Right cardiac atrium (tissue), 5 donors: ENCODE measurements at regions not wholly inside any gene's neighbourhood (a gene's known extent, or its start where the extent isn't known, plus 50 kb on each side); places are given as distances from the start of the nearest gene placed in this dataset.

Source experiments
- ATAC-seq, 2 donors: fragments of 200-7000 bp; cut with Tn5 transposase; one replicate each; pipeline versions ENCODE4 v1.8.0 to v1.9.1; 2020; ENCODE audit warnings: moderate library complexity in 2 of 2, mild to moderate bottlenecking in 1 of 2
- DNase-seq, 3 donors: peaks; one replicate each; pipeline ENCODE4 v3.0.0-alpha.2; 2020
- H3K27ac ChIP-seq: one replicate; pipeline ENCODE4 v1.5.1; 2013; ENCODE audit warnings: mild to moderate bottlenecking, low read length, control low read depth, moderate library complexity
- H3K27me3 ChIP-seq: one replicate; pipeline ENCODE4 v1.6.1; 2013; ENCODE audit not compliant: control insufficient read depth, insufficient read depth
- H3K4me1 ChIP-seq: one replicate; pipeline ENCODE4 v1.6.1; 2013; ENCODE audit warnings: low read length; ENCODE audit not compliant: control insufficient read depth, insufficient read depth
- H3K4me3 ChIP-seq: one replicate; pipeline ENCODE4 v1.5.1; 2013; ENCODE audit warnings: low read length, control low read depth
- H3K9me3 ChIP-seq: one replicate; pipeline ENCODE4 v1.6.1; 2013; ENCODE audit warnings: low read length; ENCODE audit not compliant: control insufficient read depth
- WGBS: extraction: QIAGEN DNeasy Blood & Tissue Kit; methylation state at CpG from one replicate; pipeline ENCODE4 v1.1.7; 2013; 5-methylcytosine and 5-hydroxymethylcytosine counted together
- intact Hi-C, 4 donors: fragments of 100-400 bp; cut with DNase I; formaldehyde crosslinking; loops; one replicate each; pipeline versions ENCODE4 v1.11.0 to v1.14.0; 2022 to 2023
- donor health status: healthy with polysubstance abuse.
- donor health status: DM: no; HTN: yes; CAD: no.
- donor health status: DM: no; HTN: no; CAD: no.
- donor health status: DM: no; HTN: yes; CAD: no; lungs with severe emphysema.
- donor health status: DM: yes; HTN: yes; CAD: no.

DNA sequence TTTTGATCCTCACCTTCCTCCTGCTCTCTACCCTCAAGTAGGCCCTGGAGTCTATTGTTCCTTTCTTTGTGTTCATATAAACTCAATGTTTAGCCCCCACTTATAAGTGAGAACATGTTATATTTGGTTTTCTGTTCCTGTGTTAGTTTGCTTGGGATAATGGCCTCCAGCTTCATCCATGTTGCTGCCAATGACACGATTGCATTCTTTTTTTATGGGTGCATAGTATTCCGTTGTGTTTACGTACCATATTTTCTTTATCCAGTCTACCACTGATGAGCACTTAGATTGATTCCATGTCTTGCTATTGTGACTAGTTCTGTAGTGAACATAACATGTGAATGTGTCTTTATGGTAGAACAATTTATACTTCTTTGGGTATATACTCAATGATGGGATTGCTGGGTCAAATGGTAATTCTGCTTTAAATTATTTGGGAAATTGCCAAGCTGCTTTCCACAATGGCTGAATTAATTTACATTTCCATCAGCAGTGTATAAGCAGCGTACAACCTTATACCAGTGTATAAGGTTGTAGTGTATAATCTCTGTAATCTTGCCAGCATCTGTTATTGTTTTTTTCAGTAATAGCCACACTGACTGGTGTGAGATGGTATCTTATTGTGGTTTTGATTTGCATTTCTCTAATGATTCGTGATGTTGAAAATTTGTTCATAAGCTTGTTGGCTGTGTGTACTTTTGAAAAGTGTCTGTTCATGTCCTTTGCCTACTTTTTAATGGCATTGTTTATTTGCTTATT, 288.9 kb downstream of the KCNRG start:
- no peak for ATAC-seq
- DNase-seq = no peak
- H3K9me3 ChIP-seq = no peaks in the 10 kb centered on the region
- intact Hi-C loops = no loop called here
- H3K4me1 ChIP-seq = no peaks in the 10 kb centered on the region
- H3K4me3 ChIP-seq = no peak overlapping the region
- no peaks in the 10 kb centered on the region for H3K27me3 ChIP-seq
- H3K27ac ChIP-seq = no peak overlapping the region
- 85% methylated on average over 5 of the region's 5 CpGs for WGBS

DNA sequence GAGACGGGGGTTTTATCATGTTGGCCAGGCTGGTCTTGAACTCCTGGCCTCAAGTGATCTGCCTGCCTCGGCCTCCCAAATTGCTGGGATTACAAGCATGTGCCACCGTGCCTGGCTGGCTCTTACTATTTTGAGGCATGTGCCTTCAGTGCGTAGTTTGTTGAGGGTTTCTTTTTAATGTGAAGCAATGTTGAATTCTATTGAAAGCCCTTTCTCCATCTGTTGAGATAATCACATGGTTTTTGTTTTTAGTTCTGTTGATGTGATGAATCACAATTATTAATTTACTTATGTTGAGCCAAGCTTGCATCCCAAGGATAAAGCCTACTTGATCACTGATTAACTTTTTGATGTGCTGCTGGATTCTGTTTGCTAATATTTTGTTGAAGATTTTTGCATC, 290.9 kb downstream of the KCNRG start:
- intact Hi-C loops = no loop called here
- Histone ChIP-seq H3K9me3 (no peaks in the 10 kb centered on the region), H3K4me1 (peaks cover 2% of the 10 kb centered on the region), H3K27ac (no peak overlapping the region), H3K27me3 (no peaks in the 10 kb centered on the region), H3K4me3 (no peak overlapping the region)
- DNase-seq (no peak), ATAC-seq (no peak)
- WGBS = 92% methylated on average over 4 of the region's 4 CpGs

DNA sequence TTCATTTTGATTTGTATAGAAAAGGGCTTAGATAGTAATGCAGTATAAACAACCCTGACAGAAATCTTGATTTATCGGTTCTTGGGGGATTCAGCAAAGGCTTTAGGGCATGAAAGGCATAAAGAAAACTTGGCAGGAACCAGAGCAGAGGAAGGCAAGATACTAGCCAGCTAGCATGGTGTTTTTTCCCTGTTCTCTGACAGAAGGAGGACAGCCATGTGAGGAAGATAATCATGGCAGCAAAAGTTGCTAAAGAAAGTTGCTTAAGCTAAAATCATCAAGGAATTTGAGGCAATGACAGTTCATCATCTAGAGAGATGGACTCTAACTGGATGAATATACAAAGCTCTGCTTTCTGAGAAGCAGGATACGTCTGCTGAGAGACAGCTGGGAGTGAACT, 294.1 kb downstream of the KCNRG start:
- Histone ChIP-seq H3K27me3 (no peaks in the 10 kb centered on the region), H3K27ac (no peak overlapping the region), H3K4me1 (peaks cover 2% of the 10 kb centered on the region), H3K4me3 (no peak overlapping the region), H3K9me3 (no peaks in the 10 kb centered on the region)
- DNase-seq (no peak), ATAC-seq (no peak)
- 52% methylated on average over 2 of the region's 2 CpGs for WGBS
- intact Hi-C loops = no loop called here

DNA sequence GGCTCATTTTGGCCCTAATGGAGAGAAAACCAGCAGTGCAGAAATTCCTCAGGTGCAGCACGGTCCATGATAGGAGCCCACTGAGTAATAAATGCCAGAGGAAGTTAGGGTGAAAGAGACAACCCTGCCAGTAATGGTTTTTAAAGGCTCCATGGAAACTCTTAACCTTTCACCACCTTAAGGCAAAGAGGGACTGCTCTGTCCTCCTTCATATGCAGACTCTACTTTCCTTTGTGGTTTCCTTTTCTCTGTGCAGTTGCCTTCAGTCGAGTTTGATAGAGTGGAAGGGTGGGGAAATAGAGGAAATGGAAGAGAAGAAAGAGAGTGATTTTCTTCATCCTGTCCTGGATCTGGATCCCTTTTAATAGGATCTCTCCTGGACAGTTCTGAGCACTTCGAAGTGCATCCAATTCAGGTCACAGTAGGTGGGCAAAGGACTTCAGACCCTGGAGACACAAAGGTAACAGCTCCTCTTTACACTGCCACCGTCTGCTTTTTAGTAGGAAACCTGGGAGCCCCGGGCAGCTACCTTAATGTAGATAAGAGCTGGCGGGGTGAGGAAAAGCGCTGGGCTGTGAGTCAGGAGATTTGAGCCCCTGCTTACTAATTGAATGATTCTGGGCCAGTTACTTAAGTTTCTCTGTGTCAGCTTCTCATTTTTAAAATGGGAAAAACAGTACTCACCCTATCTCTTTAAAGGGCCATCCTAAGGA, 294.8 kb downstream of the KCNRG start:
- Histone ChIP-seq H3K9me3 (no peaks in the 10 kb centered on the region), H3K27me3 (no peaks in the 10 kb centered on the region), H3K27ac (no peak overlapping the region), H3K4me1 (peaks cover 2% of the 10 kb centered on the region), H3K4me3 (no peak overlapping the region)
- WGBS = 48% methylated on average over 7 of the region's 7 CpGs
- DNase-seq (no peak), ATAC-seq (no peak)
- intact Hi-C loops = no loop called here

DNA sequence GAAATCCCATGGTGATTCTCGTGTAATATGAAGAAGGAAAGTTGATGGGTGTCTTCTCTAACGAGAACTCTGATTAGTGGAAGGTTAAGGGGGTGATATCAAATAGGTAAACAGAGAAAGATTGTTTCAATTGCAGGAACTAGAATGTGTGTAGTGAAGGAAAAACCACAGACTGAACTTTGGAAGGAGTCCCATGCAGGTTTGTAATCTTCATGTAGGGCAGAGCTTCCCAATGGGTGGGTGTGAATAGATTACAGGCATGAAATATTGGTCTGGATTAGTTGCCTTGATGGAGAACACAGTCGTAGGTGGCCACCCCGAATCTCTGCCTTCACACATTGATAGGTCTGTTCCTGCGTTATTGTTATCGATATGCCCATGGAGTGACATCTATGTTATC, 295.5 kb downstream of the KCNRG start:
- Histone ChIP-seq H3K27me3 (no peaks in the 10 kb centered on the region), H3K4me3 (no peak overlapping the region), H3K4me1 (peaks cover 2% of the 10 kb centered on the region), H3K9me3 (no peaks in the 10 kb centered on the region), H3K27ac (no peak overlapping the region)
- 92% methylated on average over 6 of the region's 6 CpGs for WGBS
- ATAC-seq (no peak), DNase-seq (no peak)
- intact Hi-C loops = no loop called here

DNA sequence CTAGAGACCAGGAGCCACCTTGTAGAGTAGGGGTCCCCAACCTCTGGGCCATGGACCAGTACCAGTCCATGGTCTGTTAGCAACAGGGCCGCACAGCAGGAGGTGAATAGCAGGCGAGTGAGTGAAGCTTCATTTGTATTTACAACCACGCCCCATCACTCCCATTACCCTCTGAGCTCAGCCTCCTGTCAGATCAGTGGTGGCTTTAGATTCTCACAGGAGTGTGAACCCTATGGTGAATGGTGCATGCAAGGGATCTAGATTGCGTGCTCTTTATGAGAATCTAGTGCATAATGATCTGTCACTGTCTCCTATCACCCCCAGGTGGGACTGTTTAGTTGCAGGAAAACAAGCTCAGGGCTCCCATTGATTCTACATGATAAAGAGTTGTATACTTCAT, 303.6 kb downstream of the KCNRG start:
- Histone ChIP-seq H3K27ac (no peak overlapping the region), H3K4me3 (no peak overlapping the region), H3K9me3 (no peaks in the 10 kb centered on the region), H3K4me1 (no peaks in the 10 kb centered on the region), H3K27me3 (no peaks in the 10 kb centered on the region)
- intact Hi-C loops = no loop called here
- DNase-seq = no peak
- ATAC-seq = no peak
- 98% methylated on average over 4 of the region's 4 CpGs for WGBS

DNA sequence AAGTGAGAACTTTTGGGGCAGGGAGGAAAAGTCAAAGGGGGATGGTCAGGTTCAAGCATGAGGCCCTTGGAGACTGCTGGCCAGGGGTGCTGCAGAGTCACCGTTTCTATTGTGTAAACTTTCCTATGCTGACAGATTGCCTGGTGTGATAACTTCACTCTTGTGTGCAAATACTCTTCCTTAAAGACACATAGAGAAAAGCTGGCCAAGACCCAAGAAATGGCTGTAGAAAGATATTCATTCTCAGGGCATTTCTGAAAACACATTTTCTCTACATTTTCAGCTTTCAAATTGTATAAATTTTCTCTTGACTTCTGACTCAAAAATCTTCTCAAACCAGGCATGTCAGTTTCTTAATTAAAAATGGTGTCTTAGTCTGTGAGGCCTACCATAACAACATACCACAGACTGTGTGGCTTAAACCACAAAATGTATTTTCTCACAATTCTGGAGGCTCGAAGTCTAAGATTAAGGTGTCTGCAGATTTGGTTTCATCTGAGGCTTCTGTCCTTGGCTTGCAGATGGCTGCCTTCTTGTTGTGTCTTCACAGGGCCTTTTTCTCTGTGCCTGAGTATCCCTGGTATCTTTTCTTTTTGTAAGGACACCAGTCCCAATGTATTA, 304.5 kb downstream of the KCNRG start:
- intact Hi-C loops = no loop called here
- no peaks in the 10 kb centered on the region for H3K27me3 ChIP-seq
- H3K4me1 ChIP-seq = no peaks in the 10 kb centered on the region
- 56% methylated on average over 2 of the region's 2 CpGs for WGBS
- ATAC-seq = peak in 1 of 2 donors; percentile 40
- no peak overlapping the region for H3K27ac ChIP-seq
- no peak for DNase-seq
- no peaks in the 10 kb centered on the region for H3K9me3 ChIP-seq
- no peak overlapping the region for H3K4me3 ChIP-seq

DNA sequence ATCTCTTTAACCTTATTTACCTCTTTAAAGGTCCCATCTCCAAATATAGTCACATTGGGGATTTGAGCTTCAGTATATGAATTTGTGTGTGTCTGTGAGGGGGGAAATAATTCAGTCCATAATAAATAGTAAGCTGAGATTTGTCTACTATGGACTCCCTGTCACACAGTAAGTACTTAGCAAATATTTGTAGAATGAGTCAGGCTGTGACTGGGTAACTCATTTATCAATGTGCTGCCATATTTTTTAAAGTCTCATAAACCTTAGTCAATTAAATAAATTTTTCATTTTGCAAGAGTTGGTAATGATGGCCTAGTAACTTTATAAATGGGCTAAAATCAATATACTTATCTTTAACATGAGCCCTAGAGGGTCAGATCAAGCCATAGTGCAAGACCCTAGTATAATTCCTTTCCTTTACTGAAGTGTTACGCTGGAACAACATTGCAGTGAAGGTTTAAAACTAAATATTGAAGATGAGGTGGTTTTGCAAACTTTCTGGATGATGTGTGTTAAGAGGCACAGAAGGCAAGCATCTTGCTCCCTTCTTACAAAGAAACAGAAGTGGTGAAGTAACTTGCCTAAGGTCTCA, 305.1 kb downstream of the KCNRG start:
- ATAC-seq (no peak), DNase-seq (no peak)
- WGBS = 0% methylated on average over 1 of the region's 1 CpG
- no peak overlapping the region for H3K27ac ChIP-seq
- H3K4me3 ChIP-seq = no peak overlapping the region
- H3K4me1 ChIP-seq = no peaks in the 10 kb centered on the region
- H3K9me3 ChIP-seq = no peaks in the 10 kb centered on the region
- no peaks in the 10 kb centered on the region for H3K27me3 ChIP-seq
- intact Hi-C loops = no loop called here

DNA sequence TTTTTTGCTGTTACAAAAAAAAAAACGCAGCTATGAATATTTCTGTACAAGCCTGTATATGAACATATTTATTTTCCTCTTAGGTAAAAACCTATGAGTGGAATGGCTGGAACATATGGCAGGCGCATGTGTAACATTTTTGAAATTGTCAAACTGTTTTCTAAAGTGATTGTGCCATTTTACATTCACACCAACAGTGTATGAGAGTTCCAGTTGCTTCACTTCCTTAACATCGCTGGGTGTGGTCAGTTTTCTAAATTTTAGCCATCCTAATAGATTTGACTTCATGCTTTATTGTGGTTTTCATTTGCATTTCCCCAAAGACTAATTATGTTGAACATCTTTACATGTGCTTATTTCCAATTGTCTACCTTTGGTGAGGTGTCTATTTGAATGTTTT, 306.8 kb downstream of the KCNRG start:
- H3K4me3 ChIP-seq = no peak overlapping the region
- 91% methylated on average over 3 of the region's 3 CpGs for WGBS
- ATAC-seq = no peak
- no peak for DNase-seq
- no peak overlapping the region for H3K27ac ChIP-seq
- H3K27me3 ChIP-seq = no peaks in the 10 kb centered on the region
- no peaks in the 10 kb centered on the region for H3K4me1 ChIP-seq
- H3K9me3 ChIP-seq = no peaks in the 10 kb centered on the region
- intact Hi-C loops = no loop called here

DNA sequence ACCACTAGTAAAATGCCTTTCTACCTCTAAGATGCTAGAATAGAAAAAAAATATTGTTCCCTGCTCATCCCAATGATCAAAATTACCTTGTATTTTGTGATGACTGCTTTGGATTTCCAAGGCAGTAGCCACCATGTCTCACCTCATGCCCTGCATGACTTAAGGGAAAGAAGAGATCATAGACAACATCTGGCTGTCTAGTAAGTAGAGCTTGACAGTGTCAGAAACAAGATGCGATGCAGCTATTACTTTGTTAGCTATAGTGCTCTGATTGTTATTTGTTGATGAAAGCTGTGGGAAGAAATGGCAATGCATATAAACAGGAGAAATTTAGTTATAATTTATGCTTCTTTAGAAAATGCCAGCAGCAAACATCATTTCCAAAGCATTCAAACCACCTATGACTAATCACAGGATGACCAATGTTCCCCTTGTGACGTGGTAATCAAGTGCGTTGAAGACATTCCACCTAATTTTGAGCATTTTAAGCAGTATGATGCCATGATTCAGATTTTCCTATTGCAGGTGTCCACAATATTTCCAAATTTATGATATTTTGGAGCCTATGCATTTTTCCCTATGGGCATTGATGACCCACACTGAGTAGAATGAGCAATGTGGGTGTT, 308.3 kb downstream of the KCNRG start:
- no peak for ATAC-seq
- no peak for DNase-seq
- Histone ChIP-seq H3K27ac (no peak overlapping the region), H3K9me3 (no peaks in the 10 kb centered on the region), H3K27me3 (no peaks in the 10 kb centered on the region), H3K4me1 (no peaks in the 10 kb centered on the region), H3K4me3 (no peak overlapping the region)
- intact Hi-C loops = no loop called here
- WGBS = 96% methylated on average over 3 of the region's 3 CpGs

DNA sequence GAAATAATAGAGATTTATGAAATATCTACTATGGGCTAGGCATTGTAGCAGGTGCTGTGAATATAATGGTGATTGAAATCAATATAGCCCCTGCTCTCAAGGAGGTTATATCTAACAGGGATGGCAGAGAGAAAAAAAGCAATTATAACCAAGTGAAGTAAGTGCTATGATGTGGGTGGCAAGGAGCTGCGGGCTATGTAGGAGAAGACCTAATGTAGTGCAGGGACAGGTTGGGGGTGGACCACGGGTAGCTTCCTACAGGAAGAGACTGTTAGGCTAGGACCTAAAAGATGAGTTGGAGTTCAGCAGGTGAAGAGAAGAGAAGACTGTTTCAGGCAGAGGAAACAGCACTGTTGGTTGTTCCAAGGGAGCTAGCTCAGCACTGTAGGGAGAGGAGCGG, 311.0 kb downstream of the KCNRG start:
- no peak for ATAC-seq
- no peak overlapping the region for H3K4me3 ChIP-seq
- no peak overlapping the region for H3K27ac ChIP-seq
- no peak for DNase-seq
- intact Hi-C loops = no loop called here
- H3K9me3 ChIP-seq = no peaks in the 10 kb centered on the region
- H3K4me1 ChIP-seq = no peaks in the 10 kb centered on the region
- 89% methylated on average over 3 of the region's 3 CpGs for WGBS
- H3K27me3 ChIP-seq = no peaks in the 10 kb centered on the region
